ENCODE measurements at regions not wholly inside any gene's neighbourhood (a gene's known extent, or its start where the extent isn't known, plus 50 kb on each side); places are given as distances from the start of the nearest gene placed in this dataset.

GRCh38 chr11:111093061-111093460 is 152.5 kb upstream of the POU2AF2 start:
- TF ChIP-seq CTCF (IDR thresholded peaks at IDR 0.05) (no peak), POLR2A (IDR thresholded peaks at IDR 0.05) (no peak), POLR2AphosphoS5 (IDR thresholded peaks at IDR 0.05) (no peak)

All from suprapubic skin (tissue), 4 donors.